ENCODE measurements at regions not wholly inside any gene's neighbourhood (a gene's known extent, or its start where the extent isn't known, plus 50 kb on each side); places are given as distances from the start of the nearest gene placed in this dataset.

GRCh38 chr1:10857687-10858086 is 61.2 kb upstream of the CASZ1 start:
- TF ChIP-seq CTCF (IDR thresholded peaks at IDR 0.05; ENCODE audit: control extremely low read depth, extremely low read depth) = no peak
- no peak for DNase-seq
- Histone ChIP-seq H3K4me1 (ENCODE audit: control insufficient read depth in 5 of 5, insufficient read depth in 5 of 5, low read length in 5 of 5) (peaks cover 0 to 3% (median 0%) of the 10 kb centered on the region in 5 donors), H3K36me3 (ENCODE audit: control insufficient read depth in 4 of 4, insufficient read depth in 4 of 4, low read length in 4 of 4) (no peaks in the 10 kb centered on the region), H3K9me3 (ENCODE audit: control insufficient read depth in 4 of 4, insufficient read depth in 3 of 4, low read length in 3 of 4) (peaks cover 0 to 4% (median 0%) of the 10 kb centered on the region in 4 donors), H3K27ac (ENCODE audit: low read depth in 1 of 2, low read length in 1 of 2) (peak overlapping the region in 1 of 2 donors; percentile 54), H3K9ac (ENCODE audit: insufficient read depth in 1 of 2, low read length in 2 of 2) (no peak overlapping the region), H3K27me3 (ENCODE audit: control insufficient read depth in 3 of 3, insufficient read depth in 3 of 3, low read length in 2 of 3) (peaks cover 0 to 9% (median 0%) of the 10 kb centered on the region in 3 donors), H3K4me3 (no peak overlapping the region)
- no peak for ATAC-seq (ENCODE audit: insufficient read depth, low FRiP score)
- 81 to 86% methylated on average over 11 of the region's 11 CpGs for WGBS, 2 donors

- Histone ChIP-seq H3K27ac (ENCODE audit: low read depth in 1 of 2, low read length in 1 of 2) (no peak overlapping the region), H3K9me3 (ENCODE audit: control insufficient read depth in 4 of 4, insufficient read depth in 3 of 4, low read length in 3 of 4) (no peaks in the 10 kb centered on the region), H3K27me3 (ENCODE audit: control insufficient read depth in 3 of 3, insufficient read depth in 3 of 3, low read length in 2 of 3) (peaks cover 0 to 23% (median 6%) of the 10 kb centered on the region in 3 donors), H3K9ac (ENCODE audit: insufficient read depth in 1 of 2, low read length in 2 of 2) (no peak overlapping the region), H3K36me3 (ENCODE audit: control insufficient read depth in 4 of 4, insufficient read depth in 4 of 4, low read length in 4 of 4) (no peaks in the 10 kb centered on the region), H3K4me1 (ENCODE audit: control insufficient read depth in 5 of 5, insufficient read depth in 5 of 5, low read length in 5 of 5) (peaks cover 0 to 10% (median 0%) of the 10 kb centered on the region in 5 donors), H3K4me3 (no peak overlapping the region)
- 70 to 74% methylated on average over 13 of the region's 13 CpGs for WGBS, 2 donors
- ATAC-seq (ENCODE audit: insufficient read depth, low FRiP score) = no peak
- TF ChIP-seq CTCF (IDR thresholded peaks at IDR 0.05; ENCODE audit: control extremely low read depth, extremely low read depth) = no peak
- no peak for DNase-seq
These were observed 63.8 kb upstream of the CASZ1 start for GRCh38 chr1:10860218-10860617.

- Histone ChIP-seq H3K9ac (ENCODE audit: insufficient read depth in 1 of 2, low read length in 2 of 2) (no peak overlapping the region), H3K27ac (ENCODE audit: low read depth in 1 of 2, low read length in 1 of 2) (no peak overlapping the region), H3K36me3 (ENCODE audit: control insufficient read depth in 4 of 4, insufficient read depth in 4 of 4, low read length in 4 of 4) (no peaks in the 10 kb centered on the region), H3K9me3 (ENCODE audit: control insufficient read depth in 4 of 4, insufficient read depth in 3 of 4, low read length in 3 of 4) (no peaks in the 10 kb centered on the region), H3K4me3 (no peak overlapping the region), H3K27me3 (ENCODE audit: control insufficient read depth in 3 of 3, insufficient read depth in 3 of 3, low read length in 2 of 3) (peaks cover 0 to 25% (median 6%) of the 10 kb centered on the region in 3 donors), H3K4me1 (ENCODE audit: control insufficient read depth in 5 of 5, insufficient read depth in 5 of 5, low read length in 5 of 5) (peaks cover 0 to 10% (median 0%) of the 10 kb centered on the region in 5 donors)
- TF ChIP-seq CTCF (IDR thresholded peaks at IDR 0.05; ENCODE audit: control extremely low read depth, extremely low read depth) = no peak
- DNase-seq = no peak
- ATAC-seq (ENCODE audit: insufficient read depth, low FRiP score) = no peak
- 54 to 67% methylated on average over 11 of the region's 11 CpGs for WGBS, 2 donors
These were observed 64.2 kb upstream of the CASZ1 start for GRCh38 chr1:10860682-10861081.

- Histone ChIP-seq H3K4me1 (ENCODE audit: control insufficient read depth in 5 of 5, insufficient read depth in 5 of 5, low read length in 5 of 5) (peaks cover 0 to 15% (median 0%) of the 10 kb centered on the region in 5 donors), H3K27me3 (ENCODE audit: control insufficient read depth in 3 of 3, insufficient read depth in 3 of 3, low read length in 2 of 3) (peaks cover 0 to 26% (median 6%) of the 10 kb centered on the region in 3 donors), H3K9ac (ENCODE audit: insufficient read depth in 1 of 2, low read length in 2 of 2) (no peak overlapping the region), H3K4me3 (no peak overlapping the region), H3K36me3 (ENCODE audit: control insufficient read depth in 4 of 4, insufficient read depth in 4 of 4, low read length in 4 of 4) (no peaks in the 10 kb centered on the region), H3K27ac (ENCODE audit: low read depth in 1 of 2, low read length in 1 of 2) (peak overlapping the region in 1 of 2 donors; percentile 17), H3K9me3 (ENCODE audit: control insufficient read depth in 4 of 4, insufficient read depth in 3 of 4, low read length in 3 of 4) (no peaks in the 10 kb centered on the region)
- no peak for TF ChIP-seq CTCF (IDR thresholded peaks at IDR 0.05; ENCODE audit: control extremely low read depth, extremely low read depth)
- WGBS, 2 donors = 79 to 89% methylated on average over 5 of the region's 5 CpGs
- DNase-seq = no peak
- no peak for ATAC-seq (ENCODE audit: insufficient read depth, low FRiP score)
These were observed 65.4 kb upstream of the CASZ1 start for GRCh38 chr1:10861822-10862221.

Data from lung (tissue), 11 donors.